GM19324 (cell line): ENCODE measurements at regions not wholly inside any gene's neighbourhood (a gene's known extent, or its start where the extent isn't known, plus 50 kb on each side); places are given as distances from the start of the nearest gene placed in this dataset.

Experiments
- ATAC-seq: cut with Tn5 transposase; IDR thresholded peaks from one replicate; pipeline ENCODE4 v1.9.1; 2021; ENCODE audit warnings: mild to moderate bottlenecking, moderate library complexity; ENCODE audit not compliant: unreplicated experiment, low FRiP score

- ATAC-seq, result no peak
These were observed 506.5 kb upstream of the MGMT start for GRCh38 chr10:128960517-128960916.

DNA sequence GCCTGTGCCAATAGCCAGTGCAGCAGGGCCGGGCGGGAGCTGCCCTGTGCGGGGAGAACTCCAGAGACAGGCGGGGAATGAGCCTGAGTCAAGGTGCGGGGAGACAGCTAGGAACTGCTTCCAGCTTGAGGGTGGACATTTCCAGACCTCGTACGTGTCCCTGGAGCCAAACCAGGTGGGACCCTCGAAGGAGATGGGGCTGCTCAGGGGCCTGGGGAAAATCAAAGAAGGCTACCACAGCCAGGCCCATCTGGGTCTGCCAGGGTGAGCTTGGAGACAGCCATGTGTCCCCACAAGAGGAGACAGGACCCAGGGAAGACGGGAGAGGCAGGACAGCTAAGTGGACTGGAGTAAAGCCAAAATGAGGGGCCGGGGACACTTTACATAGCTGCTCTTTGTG lies 504.9 kb upstream of the MGMT start:
- ATAC-seq, result no peak

- no peak for ATAC-seq
These were observed 503.6 kb upstream of the MGMT start for GRCh38 chr10:128963211-128964099.

- ATAC-seq, result no peak
These were observed 503.0 kb upstream of the MGMT start for GRCh38 chr10:128964100-128964403.

DNA sequence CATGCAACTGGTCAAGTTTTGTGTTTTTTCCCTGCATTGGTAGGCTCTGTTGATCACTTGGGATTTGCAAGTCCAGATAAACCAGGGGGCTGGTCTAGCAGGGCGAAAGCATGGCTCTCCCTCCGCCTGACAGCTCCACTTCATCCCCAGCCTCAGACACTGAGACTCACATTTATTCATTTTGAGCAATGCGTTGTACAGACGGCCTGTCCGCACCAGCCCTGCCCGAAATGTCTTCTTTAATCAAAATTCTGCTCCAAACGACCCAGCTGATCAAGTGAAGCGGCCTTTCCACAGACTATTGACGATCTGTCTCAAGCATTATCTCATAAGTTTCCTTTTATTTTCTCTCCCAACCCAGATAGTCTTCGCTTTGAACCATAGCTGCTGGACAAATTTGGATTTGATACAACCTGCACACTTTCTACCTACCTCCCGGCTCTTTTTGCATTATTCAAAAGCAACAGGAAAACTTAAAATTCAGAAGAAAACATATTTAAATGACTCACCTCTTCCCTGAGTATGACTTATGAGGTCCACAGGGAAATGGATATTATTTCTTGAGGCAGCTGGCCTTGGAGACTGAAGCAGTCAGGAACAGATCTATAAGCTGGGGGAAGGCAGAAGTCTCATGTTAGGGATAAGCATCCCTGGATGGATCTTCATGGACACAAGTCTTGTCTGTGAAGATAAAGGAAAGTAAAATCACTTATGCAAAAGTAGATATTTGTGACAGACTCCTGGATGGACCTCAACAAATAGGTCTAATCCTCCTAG lies 498.9 kb upstream of the MGMT start:
- ATAC-seq, result no peak

DNA sequence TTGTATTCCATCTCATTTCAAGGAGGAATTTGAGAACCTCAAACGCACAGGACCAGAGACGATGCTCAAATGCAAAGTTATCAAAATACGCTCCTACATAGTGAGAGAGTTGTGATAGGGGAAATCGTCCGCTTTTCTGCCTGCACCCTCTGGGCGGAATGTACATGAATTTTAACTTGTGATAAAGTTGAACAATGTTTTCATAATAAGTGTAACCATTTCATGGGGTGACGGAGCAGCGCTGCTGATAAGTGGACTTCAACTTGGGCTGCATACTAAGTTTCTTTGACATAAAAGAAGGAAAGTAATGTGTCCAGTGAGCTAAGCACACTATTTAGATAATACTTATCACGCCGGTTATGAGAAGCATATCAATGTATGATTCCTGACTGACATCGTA lies 497.5 kb upstream of the MGMT start:
- ATAC-seq, result no peak

DNA sequence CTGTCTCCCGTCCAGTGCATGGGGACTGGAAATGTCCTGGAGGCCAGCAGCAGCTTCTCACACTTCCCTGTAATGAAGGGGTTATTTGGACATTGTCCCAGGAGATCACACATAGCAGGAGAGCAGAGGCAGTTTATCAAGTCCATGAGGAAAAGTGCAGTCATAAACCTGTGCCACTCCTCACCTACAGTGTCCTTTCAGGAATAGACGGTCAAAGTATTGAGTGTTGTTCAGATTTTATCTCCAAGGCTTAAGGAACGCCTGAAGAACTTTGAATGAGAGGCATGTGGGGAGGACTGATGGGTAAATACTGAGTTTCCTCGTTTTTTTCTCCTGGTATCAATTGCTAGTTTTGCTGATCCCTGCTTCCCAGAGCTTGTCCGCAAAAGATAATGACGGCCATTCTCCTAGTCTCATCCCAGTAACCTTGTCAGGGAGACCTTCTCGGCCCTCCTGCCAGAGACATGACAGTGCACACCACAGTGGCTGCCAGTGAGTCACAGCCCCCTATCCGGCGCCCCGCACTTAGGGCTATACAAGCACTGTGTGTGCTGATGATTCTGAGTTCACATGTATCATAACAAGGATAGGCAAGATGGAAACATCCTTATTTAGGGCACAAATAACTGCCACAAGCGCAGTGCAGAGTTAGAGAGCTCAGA lies 495.5 kb upstream of the MGMT start:
- ATAC-seq, result no peak

- no peak for ATAC-seq
These were observed 495.0 kb upstream of the MGMT start for GRCh38 chr10:128972036-128972405.

GRCh38 chr10:128973221-128973620 lies 493.8 kb upstream of the MGMT start:
- ATAC-seq, result no peak

DNA sequence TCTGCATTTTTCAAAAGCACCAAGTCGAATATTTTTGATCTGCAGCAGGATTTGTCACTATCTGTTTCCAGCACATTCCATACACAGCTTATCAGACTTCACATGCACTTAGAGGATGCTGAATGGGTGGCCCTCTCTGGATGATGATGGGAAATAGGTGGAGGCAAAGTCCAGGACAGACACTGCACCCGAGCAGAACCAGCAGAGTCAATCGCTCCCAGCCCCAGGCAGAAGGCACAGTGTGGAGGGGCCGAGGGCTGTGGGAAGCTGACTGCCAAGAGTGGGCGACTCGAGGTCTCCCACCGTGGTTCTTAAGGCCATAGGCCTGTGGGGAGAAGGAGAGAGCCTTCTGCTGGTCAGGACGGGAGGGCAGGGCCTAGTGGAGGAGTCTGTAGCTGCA lies 490.2 kb upstream of the MGMT start:
- ATAC-seq, result no peak

- ATAC-seq, result no peak
These were observed 488.8 kb upstream of the MGMT start for GRCh38 chr10:128978211-128978610.

- no peak for ATAC-seq
These were observed 487.6 kb upstream of the MGMT start for GRCh38 chr10:128979405-128979804.

DNA sequence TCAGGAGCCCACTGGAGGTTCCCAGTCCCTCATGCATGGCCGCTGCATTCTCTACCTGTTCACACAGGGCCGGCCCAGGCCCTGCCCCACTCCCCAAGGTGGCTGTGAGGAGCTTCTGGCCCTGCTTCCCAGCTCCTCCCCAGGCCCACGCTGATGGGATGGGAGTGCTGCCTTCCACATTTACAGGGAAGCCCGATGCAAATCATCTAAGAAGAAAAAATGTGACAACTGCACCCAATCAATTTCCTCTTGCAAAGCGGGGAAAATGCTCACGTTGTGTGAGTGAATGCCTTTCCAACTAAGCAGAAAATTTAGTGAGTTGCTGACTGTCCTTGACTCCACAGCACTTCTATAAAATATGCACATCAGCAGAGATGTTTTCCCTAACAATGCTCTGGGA lies 485.8 kb upstream of the MGMT start:
- no peak for ATAC-seq

DNA sequence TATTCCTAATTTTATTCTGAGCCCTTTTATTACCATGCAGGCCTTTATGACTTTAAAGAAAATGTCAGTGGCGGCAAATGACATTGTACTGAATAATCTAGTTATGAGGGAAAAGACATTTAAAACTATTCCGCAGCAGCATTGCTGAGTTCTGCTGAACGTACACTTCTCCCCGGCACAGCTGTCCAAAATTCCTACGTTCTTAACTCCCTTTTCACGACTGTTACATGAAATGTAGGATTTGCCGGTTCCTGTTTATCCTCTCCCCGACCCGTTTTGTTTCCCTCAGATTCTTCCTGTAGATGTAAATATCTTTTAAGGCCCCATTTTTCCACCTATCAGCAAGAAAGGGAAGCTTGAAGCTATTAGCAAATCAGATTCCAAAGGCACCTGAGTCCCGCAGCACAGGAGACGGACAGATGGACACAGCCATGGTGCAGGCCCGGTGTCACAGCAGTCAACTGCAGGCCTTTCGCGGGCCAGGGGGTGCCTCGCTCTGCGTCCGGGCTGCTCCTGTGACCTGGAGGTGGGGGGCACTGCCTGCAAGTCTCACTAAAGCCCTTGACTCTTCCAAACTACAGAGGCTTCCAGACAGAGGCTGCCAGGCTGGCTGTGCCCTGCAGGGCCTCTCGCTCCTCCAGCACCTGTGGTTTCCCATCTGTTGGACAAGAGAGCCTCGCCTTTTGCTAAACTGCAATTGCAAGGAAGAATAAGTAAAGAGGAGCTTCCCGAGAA lies 485.0 kb upstream of the MGMT start:
- ATAC-seq, result no peak

DNA sequence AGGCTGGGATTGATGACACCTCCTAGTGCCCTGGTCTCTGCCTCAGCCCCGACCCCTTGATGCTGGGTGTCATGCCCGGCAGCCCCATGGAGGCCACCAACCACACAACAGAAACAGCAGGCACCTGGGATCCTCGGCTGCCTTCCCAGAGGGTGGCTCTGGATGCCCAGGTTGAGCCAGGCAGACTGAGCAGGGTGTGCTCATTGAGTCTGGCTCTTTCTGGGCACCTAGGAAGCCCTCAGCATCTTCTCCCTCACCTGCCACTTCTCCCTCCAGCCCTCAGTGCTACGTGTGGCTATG lies 484.5 kb upstream of the MGMT start:
- no peak for ATAC-seq

DNA sequence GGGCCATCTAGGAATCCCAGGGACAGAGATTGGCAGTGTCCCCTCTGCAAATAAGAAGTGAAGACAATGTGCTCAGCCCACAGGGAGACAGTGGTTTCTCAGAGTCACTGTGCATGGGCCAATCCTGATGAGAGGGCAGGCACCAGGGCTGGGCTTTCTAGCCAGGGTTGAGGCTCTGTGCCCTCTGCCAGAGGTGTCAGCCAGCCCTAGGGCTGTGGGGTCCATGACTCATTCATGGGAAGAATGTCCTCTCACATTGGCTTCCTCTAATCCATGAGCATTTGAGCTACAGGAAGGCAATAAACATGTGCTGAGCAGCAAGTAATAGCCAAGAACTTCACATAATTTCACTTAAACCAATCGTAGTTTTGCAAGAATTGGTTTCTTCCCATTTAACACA lies 482.0 kb upstream of the MGMT start:
- no peak for ATAC-seq

GRCh38 chr10:128990986-128991385 lies 476.1 kb upstream of the MGMT start:
- ATAC-seq, result no peak

DNA sequence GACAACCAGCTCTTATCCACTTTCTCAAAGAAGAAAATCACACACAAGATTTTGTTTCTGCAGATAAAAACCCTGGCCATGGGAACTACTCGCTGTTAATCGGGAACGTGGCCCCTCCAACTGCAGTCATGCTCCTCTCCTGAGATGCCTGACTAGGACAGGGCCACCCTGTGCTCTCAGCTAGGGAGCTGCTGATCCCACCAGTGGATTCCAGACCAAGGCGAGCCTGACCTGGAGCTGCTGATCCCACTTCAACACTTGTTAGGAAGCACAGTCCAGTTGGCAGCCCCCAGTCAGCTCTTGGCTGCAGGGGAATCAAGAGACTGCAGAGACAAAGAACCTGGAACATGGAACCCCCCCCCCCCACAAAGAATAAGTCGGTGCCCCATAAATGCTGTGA lies 474.3 kb upstream of the MGMT start:
- no peak for ATAC-seq

DNA sequence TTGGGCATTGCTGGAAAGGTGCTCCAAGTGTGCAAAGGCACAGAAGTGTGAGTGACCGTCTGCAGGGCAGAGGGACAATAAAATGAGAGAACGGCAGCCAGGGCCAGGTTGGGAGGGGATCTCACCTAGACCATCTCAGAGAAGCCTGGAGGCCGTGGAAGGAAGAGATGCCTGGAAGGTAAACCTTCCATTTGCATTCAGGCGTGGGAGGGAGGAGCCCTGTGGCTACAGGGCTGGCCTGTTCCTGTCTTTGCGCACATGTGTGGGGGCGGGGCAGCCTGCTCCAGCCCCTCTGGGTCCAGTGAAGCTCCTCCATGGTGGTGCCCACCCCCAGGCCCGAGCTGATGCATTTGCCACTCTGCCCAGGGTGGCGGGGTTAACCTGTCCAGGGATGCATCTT lies 473.6 kb upstream of the MGMT start:
- no peak for ATAC-seq

DNA sequence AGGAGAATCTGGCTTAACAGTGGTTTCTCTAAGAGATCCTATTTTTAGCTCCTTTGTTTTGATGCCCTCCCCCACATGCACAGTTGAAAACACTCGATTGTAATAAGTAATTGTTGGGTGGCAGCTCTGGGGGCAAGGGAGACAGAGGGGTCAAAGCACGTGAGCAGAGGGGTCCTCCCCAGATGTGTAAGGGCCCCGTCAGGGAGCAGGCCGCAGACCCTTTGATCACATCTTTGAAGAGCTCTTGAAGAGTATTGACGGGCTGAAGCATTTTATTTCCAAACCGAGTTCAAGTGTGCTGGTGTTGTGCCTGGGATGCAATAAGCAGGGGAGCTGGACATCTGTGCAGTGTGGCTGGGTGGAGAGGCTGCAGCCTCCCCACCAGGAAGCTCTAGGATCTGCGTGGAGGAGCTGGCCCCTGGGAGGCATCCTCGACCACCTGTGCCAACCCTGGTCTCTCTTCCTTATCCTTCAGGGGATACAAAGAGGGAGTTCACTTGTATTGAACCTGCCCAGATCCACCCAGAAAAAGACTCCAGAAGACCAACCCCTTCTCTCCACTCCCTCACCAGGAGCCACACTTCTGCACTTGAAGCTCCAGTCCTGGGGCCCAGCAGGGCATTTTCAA lies 473.0 kb upstream of the MGMT start:
- ATAC-seq, result no peak
